GM23338 (cell line): ENCODE measurements at regions not wholly inside any gene's neighbourhood (a gene's known extent, or its start where the extent isn't known, plus 50 kb on each side); places are given as distances from the start of the nearest gene placed in this dataset.

ENCODE experiments used
- ATAC-seq: fragments of 200-7000 bp; cut with Tn5 transposase; 3 replicates; pipeline ENCODE4 v1.9.1; 2020
- DNase-seq: peaks from one replicate; pipeline ENCODE4 v3.0.0-alpha.2; 2015; ENCODE audit warnings: low spot score
- H2AFZ ChIP-seq: fragments of 200-600 bp; sonication (generic); 2 replicates; pipeline ENCODE4 v1.8.0; 2016; ENCODE audit warnings: antibody characterized with exemption, mild to moderate bottlenecking, moderate library complexity
- H3F3A ChIP-seq: fragments of 200-600 bp; sonication (generic); replicated peaks from 2 replicates; pipeline ENCODE4 v1.8.0; 2017; ENCODE audit warnings: antibody characterized with exemption, mixed run types, low read depth
- H3K27ac ChIP-seq: fragments of 200-600 bp; sonication (generic); 2 replicates; pipeline ENCODE4 v1.6.1; 2016; ENCODE audit warnings: low read depth
- H3K27me3 ChIP-seq: fragments of 200-600 bp; sonication (generic); 2 replicates; pipeline ENCODE4 v1.8.0; 2016; ENCODE audit warnings: mild to moderate bottlenecking, mixed run types, moderate library complexity; ENCODE audit not compliant: insufficient read depth
- H3K36me3 ChIP-seq: fragments of 200-600 bp; sonication (generic); 2 replicates; pipeline ENCODE4 v1.8.0; 2016; ENCODE audit warnings: mild to moderate bottlenecking; ENCODE audit not compliant: insufficient read depth
- H3K4me1 ChIP-seq: fragments of 200-600 bp; sonication (generic); 2 replicates; pipeline ENCODE4 v1.8.0; 2016; ENCODE audit warnings: mild to moderate bottlenecking, moderate library complexity; ENCODE audit not compliant: insufficient read depth
- H3K4me2 ChIP-seq: fragments of 200-600 bp; sonication (generic); 2 replicates; pipeline ENCODE4 v1.7.1; 2017; ENCODE audit warnings: mixed run types
- H3K4me3 ChIP-seq: fragments of 200-600 bp; sonication (generic); 2 replicates; pipeline ENCODE4 v1.6.1; 2016; ENCODE audit warnings: mixed run types
- H3K79me2 ChIP-seq: fragments of 200-600 bp; sonication (generic); replicated peaks from 2 replicates; pipeline ENCODE4 v1.8.0; 2017; ENCODE audit warnings: mild to moderate bottlenecking; ENCODE audit not compliant: insufficient read depth
- H3K9me2 ChIP-seq: fragments of 200-600 bp; sonication (generic); 2 replicates; pipeline ENCODE4 v1.8.0; 2017; ENCODE audit not compliant: insufficient read depth
- H4K20me1 ChIP-seq: fragments of 200-600 bp; sonication (generic); replicated peaks from 2 replicates; pipeline ENCODE4 v1.8.0; 2017; ENCODE audit warnings: mild to moderate bottlenecking; ENCODE audit not compliant: insufficient read depth
- H3K27ac Mint-ChIP-seq: 2 replicates; pipeline ENCODE4 v1.8.0; 2020; ENCODE audit warnings: inconsistent platforms, mild to moderate bottlenecking, moderate library complexity, mixed read lengths
- H3K27me3 Mint-ChIP-seq: 3 replicates; pipeline ENCODE4 v1.8.0; 2022; ENCODE audit warnings: low read depth, mild to moderate bottlenecking, moderate library complexity, mixed read lengths, inconsistent platforms; ENCODE audit not compliant: insufficient read depth, poor library complexity
- H3K36me3 Mint-ChIP-seq: 3 replicates; pipeline ENCODE4 v1.8.0; 2021; ENCODE audit warnings: low read depth, mild to moderate bottlenecking, inconsistent platforms, moderate library complexity, mixed read lengths
- H3K4me1 Mint-ChIP-seq: 3 replicates; pipeline ENCODE4 v1.8.0; 2020; ENCODE audit warnings: mild to moderate bottlenecking, inconsistent platforms, mixed read lengths
- H3K4me3 Mint-ChIP-seq: 3 replicates; pipeline ENCODE4 v1.8.0; 2021; ENCODE audit warnings: moderate library complexity, mild to moderate bottlenecking, inconsistent platforms, mixed read lengths
- H3K9me3 Mint-ChIP-seq: 3 replicates; pipeline ENCODE4 v1.8.0; 2020; ENCODE audit warnings: moderate library complexity, mild to moderate bottlenecking, inconsistent platforms, mixed read lengths
- CREB1 ChIP-seq: fragments of 250-450 bp; sonication (Bioruptor Pico); IDR thresholded peaks from 2 replicates; pipeline ENCODE4 v1.5.0; 2020; ENCODE audit warnings: low read depth, mild to moderate bottlenecking, moderate library complexity
- EZH2 ChIP-seq: fragments of 200-600 bp; sonication (generic); IDR thresholded peaks from one replicate; pipeline ENCODE4 v1.8.0; 2017; ENCODE audit warnings: antibody characterized with exemption, mild to moderate bottlenecking, low read depth; ENCODE audit not compliant: unreplicated experiment
- EZH2phosphoT487 ChIP-seq: fragments of 200-600 bp; sonication (generic); IDR thresholded peaks from one replicate; pipeline ENCODE4 v1.8.1; 2018; ENCODE audit warnings: antibody characterized with exemption; ENCODE audit not compliant: unreplicated experiment
- NANOG ChIP-seq: IDR thresholded peaks from 2 replicates; pipeline ENCODE4 v1.6.1; 2016; ENCODE audit warnings: antibody characterized with exemption, borderline replicate concordance
- POLR2AphosphoS5 ChIP-seq: IDR thresholded peaks from 2 replicates; pipeline ENCODE4 v1.6.1; 2016; ENCODE audit warnings: antibody characterized with exemption, low read depth
- REST ChIP-seq: IDR thresholded peaks from one replicate; pipeline ENCODE4 v1.6.1; 2018; ENCODE audit warnings: antibody characterized with exemption; ENCODE audit not compliant: unreplicated experiment
- ZNF462 ChIP-seq: fragments of 250-450 bp; sonication (Bioruptor Pico); IDR thresholded peaks from 2 replicates; pipeline ENCODE4 v1.5.0; 2020; ENCODE audit warnings: mild to moderate bottlenecking, moderate library complexity
- TF ChIP-seq, protein P1 (sequence below), 2 experiments: fragments of 200-600 bp in 1 of 2; sonication (generic) in 1 of 2; conservative IDR thresholded peaks; 2 replicates each; pipeline versions ENCODE4 v1.5.1 to v1.6.1; 2016 to 2017; ENCODE audit warnings: antibody characterized with exemption in 2 of 2, low read depth in 2 of 2, mild to moderate bottlenecking in 2 of 2, moderate library complexity in 1 of 2
- TF ChIP-seq, protein P2 (sequence below): IDR thresholded peaks from 2 replicates; pipeline ENCODE4 v1.6.1; 2016; ENCODE audit warnings: antibody characterized with exemption

- TF ChIP-seq, protein P1, sequence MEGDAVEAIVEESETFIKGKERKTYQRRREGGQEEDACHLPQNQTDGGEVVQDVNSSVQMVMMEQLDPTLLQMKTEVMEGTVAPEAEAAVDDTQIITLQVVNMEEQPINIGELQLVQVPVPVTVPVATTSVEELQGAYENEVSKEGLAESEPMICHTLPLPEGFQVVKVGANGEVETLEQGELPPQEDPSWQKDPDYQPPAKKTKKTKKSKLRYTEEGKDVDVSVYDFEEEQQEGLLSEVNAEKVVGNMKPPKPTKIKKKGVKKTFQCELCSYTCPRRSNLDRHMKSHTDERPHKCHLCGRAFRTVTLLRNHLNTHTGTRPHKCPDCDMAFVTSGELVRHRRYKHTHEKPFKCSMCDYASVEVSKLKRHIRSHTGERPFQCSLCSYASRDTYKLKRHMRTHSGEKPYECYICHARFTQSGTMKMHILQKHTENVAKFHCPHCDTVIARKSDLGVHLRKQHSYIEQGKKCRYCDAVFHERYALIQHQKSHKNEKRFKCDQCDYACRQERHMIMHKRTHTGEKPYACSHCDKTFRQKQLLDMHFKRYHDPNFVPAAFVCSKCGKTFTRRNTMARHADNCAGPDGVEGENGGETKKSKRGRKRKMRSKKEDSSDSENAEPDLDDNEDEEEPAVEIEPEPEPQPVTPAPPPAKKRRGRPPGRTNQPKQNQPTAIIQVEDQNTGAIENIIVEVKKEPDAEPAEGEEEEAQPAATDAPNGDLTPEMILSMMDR (conservative IDR thresholded peaks at IDR 0.05; ENCODE audit: low read depth in 2 of 2) = no peak
- TF ChIP-seq POLR2AphosphoS5 (no peak), REST (no peak)
- TF ChIP-seq, protein P2, sequence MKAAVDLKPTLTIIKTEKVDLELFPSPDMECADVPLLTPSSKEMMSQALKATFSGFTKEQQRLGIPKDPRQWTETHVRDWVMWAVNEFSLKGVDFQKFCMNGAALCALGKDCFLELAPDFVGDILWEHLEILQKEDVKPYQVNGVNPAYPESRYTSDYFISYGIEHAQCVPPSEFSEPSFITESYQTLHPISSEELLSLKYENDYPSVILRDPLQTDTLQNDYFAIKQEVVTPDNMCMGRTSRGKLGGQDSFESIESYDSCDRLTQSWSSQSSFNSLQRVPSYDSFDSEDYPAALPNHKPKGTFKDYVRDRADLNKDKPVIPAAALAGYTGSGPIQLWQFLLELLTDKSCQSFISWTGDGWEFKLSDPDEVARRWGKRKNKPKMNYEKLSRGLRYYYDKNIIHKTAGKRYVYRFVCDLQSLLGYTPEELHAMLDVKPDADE = no peak
Measured at GRCh38 chr10:9719246-9719645, 1298.4 kb upstream of the CELF2 start (continued).

DNA sequence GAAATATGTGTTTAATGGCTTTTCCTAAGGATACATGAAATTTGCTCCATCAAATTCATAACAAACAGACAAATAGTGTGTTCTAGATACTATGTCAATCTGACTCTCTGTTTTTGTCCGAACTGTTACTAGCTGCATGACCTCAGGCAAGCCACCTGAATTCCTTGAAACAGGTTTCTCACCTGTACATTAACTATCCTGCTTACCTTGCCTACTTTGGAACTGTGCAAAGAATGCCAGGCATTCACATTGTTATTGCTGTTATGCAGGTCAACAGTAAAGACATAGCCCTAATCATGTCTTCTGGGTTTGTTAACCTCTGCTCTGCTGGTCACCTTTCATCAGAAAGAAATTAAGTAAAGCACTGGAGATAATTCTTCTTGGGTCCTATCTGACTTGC lies 1283.9 kb upstream of the CELF2 start:
- Histone ChIP-seq H3K4me3 (no peak overlapping the region), H3F3A (no peaks in the 10 kb centered on the region), H3K27me3 (no peaks in the 10 kb centered on the region), H3K4me1 (no peaks in the 10 kb centered on the region), H3K9me2 (no peaks in the 10 kb centered on the region), H3K4me2 (no peak overlapping the region), H2AFZ (no peak overlapping the region; the same call in 1 of the 2 replicates), H3K27ac (no peak overlapping the region), H4K20me1 (no peaks in the 10 kb centered on the region), H3K79me2 (no peaks in the 10 kb centered on the region), H3K36me3 (no peaks in the 10 kb centered on the region)
- Mint-ChIP-seq H3K27me3 (no peaks in the 10 kb centered on the region), H3K4me3 (no peak overlapping the region), H3K9me3 (no peaks in the 10 kb centered on the region; the same call in 2 of the 3 replicates), H3K4me1 (no peaks in the 10 kb centered on the region), H3K36me3 (no peaks in the 10 kb centered on the region), H3K27ac (no peak overlapping the region; the same call in 1 of the 2 replicates)
- no peak for ATAC-seq
- DNase-seq = no peak
- TF ChIP-seq NANOG (no peak), EZH2 (no peak), ZNF462 (no peak), EZH2phosphoT487 (no peak), CREB1 (CRISPR knock-in tag) (no peak)
- TF ChIP-seq, protein P1 (conservative IDR thresholded peaks at IDR 0.05; ENCODE audit: low read depth in 2 of 2) = no peak
